ENCODE measurements at regions not wholly inside any gene's neighbourhood (a gene's known extent, or its start where the extent isn't known, plus 50 kb on each side); places are given as distances from the start of the nearest gene placed in this dataset.

- Mint-ChIP-seq H3K4me3 (no peak overlapping the region), H3K36me3 (ENCODE audit: low read depth) (no peaks in the 10 kb centered on the region), H3K27me3 (ENCODE audit: insufficient read depth, low read depth, poor library complexity) (peaks cover 7% of the 10 kb centered on the region), H3K4me1 (peaks cover 7% of the 10 kb centered on the region; the same call in 2 of the 3 replicates), H3K9me3 (no peaks in the 10 kb centered on the region; the same call in 1 of the 3 replicates), H3K27ac (no peak overlapping the region)
- H3K4me1 ChIP-seq (ENCODE audit: insufficient read depth), result no peaks in the 10 kb centered on the region
- TF ChIP-seq EZH2 (IDR thresholded peaks at IDR 0.05; ENCODE audit: low read depth, unreplicated experiment) (no peak), POLR2AphosphoS5 (IDR thresholded peaks at IDR 0.05; ENCODE audit: low read depth) (no peak), ZNF114 (CRISPR knock-in tag; IDR thresholded peaks at IDR 0.05) (no peak), EZH2phosphoT487 (IDR thresholded peaks at IDR 0.05; ENCODE audit: unreplicated experiment) (no peak), STAT1 (IDR thresholded peaks at IDR 0.05; ENCODE audit: unreplicated experiment) (no peak)
- TF ChIP-seq, protein P1, sequence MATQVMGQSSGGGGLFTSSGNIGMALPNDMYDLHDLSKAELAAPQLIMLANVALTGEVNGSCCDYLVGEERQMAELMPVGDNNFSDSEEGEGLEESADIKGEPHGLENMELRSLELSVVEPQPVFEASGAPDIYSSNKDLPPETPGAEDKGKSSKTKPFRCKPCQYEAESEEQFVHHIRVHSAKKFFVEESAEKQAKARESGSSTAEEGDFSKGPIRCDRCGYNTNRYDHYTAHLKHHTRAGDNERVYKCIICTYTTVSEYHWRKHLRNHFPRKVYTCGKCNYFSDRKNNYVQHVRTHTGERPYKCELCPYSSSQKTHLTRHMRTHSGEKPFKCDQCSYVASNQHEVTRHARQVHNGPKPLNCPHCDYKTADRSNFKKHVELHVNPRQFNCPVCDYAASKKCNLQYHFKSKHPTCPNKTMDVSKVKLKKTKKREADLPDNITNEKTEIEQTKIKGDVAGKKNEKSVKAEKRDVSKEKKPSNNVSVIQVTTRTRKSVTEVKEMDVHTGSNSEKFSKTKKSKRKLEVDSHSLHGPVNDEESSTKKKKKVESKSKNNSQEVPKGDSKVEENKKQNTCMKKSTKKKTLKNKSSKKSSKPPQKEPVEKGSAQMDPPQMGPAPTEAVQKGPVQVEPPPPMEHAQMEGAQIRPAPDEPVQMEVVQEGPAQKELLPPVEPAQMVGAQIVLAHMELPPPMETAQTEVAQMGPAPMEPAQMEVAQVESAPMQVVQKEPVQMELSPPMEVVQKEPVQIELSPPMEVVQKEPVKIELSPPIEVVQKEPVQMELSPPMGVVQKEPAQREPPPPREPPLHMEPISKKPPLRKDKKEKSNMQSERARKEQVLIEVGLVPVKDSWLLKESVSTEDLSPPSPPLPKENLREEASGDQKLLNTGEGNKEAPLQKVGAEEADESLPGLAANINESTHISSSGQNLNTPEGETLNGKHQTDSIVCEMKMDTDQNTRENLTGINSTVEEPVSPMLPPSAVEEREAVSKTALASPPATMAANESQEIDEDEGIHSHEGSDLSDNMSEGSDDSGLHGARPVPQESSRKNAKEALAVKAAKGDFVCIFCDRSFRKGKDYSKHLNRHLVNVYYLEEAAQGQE (IDR thresholded peaks at IDR 0.05; ENCODE audit: unreplicated experiment), result no peak
- TF ChIP-seq, protein P2, sequence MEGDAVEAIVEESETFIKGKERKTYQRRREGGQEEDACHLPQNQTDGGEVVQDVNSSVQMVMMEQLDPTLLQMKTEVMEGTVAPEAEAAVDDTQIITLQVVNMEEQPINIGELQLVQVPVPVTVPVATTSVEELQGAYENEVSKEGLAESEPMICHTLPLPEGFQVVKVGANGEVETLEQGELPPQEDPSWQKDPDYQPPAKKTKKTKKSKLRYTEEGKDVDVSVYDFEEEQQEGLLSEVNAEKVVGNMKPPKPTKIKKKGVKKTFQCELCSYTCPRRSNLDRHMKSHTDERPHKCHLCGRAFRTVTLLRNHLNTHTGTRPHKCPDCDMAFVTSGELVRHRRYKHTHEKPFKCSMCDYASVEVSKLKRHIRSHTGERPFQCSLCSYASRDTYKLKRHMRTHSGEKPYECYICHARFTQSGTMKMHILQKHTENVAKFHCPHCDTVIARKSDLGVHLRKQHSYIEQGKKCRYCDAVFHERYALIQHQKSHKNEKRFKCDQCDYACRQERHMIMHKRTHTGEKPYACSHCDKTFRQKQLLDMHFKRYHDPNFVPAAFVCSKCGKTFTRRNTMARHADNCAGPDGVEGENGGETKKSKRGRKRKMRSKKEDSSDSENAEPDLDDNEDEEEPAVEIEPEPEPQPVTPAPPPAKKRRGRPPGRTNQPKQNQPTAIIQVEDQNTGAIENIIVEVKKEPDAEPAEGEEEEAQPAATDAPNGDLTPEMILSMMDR (conservative IDR thresholded peaks at IDR 0.05; ENCODE audit: low read depth in 2 of 2), result no peak
- no peak for DNase-seq (ENCODE audit: low spot score)
- H3K9me2 ChIP-seq (ENCODE audit: insufficient read depth), result no peaks in the 10 kb centered on the region; the same call in 1 of the 2 replicates
- no peak overlapping the region for H3K27ac ChIP-seq (ENCODE audit: low read depth)
- H3K4me3 ChIP-seq, result no peak overlapping the region
- H3K79me2 ChIP-seq (replicated peaks; ENCODE audit: insufficient read depth), result no peaks in the 10 kb centered on the region
- H4K20me1 ChIP-seq (replicated peaks; ENCODE audit: insufficient read depth), result no peaks in the 10 kb centered on the region
- no peak for ATAC-seq
- H3F3A ChIP-seq (replicated peaks; ENCODE audit: low read depth), result no peaks in the 10 kb centered on the region
- H3K4me2 ChIP-seq, result no peak overlapping the region
- H3K27me3 ChIP-seq (ENCODE audit: insufficient read depth), result no peaks in the 10 kb centered on the region
- H2AFZ ChIP-seq, result no peak overlapping the region
- H3K36me3 ChIP-seq (ENCODE audit: insufficient read depth), result no peaks in the 10 kb centered on the region
These were observed 166.5 kb upstream of the MYCN start for GRCh38 chr2:15773846-15774245.

DNA sequence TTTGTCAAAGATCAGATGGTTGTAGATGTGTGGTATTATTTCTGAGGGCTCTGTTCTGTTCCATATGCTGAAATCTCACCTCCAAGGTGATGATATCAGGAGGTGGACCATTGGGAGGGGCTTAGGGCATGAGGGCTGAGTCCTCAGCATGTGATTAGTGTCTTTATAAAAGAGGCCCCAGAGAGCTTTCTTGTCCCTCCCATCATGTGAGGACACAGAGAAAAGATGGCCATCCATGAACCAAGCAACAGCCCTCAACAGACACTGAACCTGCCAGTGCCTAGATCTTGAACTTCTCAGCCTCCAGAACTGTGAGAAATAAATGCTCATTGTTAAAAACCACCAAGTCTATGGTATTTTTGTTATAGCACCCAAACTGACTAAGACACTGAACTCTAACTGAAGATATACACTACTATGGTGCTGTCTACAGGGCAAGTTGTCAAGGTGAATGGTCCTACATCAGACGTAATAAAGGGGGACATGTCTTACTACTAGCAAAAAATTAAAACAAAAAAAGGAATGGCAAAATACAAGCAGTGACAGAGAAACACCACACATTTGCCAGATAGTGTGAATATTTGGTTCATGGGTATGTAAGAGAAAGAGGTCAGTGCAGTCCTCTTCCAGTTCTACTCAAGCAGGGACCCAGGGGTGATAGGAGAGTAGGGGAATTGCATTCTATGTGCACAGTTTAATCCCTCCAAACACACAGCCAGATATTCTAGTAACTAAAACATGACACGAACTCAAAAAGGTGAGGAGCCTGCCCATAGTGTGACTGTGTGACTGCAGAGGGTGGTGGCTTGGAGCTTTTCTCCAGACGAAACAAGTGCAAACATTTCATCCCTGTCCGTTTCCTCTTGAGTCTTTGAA is 164.4 kb upstream of the MYCN start:
- Histone ChIP-seq H3K4me2 (no peak overlapping the region), H3K79me2 (replicated peaks; ENCODE audit: insufficient read depth) (no peaks in the 10 kb centered on the region), H3F3A (replicated peaks; ENCODE audit: low read depth) (no peaks in the 10 kb centered on the region), H3K4me3 (no peak overlapping the region), H3K36me3 (ENCODE audit: insufficient read depth) (no peaks in the 10 kb centered on the region), H2AFZ (no peak overlapping the region), H3K27me3 (ENCODE audit: insufficient read depth) (no peaks in the 10 kb centered on the region), H4K20me1 (replicated peaks; ENCODE audit: insufficient read depth) (no peaks in the 10 kb centered on the region), H3K27ac (ENCODE audit: low read depth) (no peak overlapping the region), H3K4me1 (ENCODE audit: insufficient read depth) (no peaks in the 10 kb centered on the region), H3K9me2 (ENCODE audit: insufficient read depth) (no peaks in the 10 kb centered on the region; the same call in 1 of the 2 replicates)
- TF ChIP-seq CREB1 (CRISPR knock-in tag; IDR thresholded peaks at IDR 0.05; ENCODE audit: low read depth) (no peak), POLR2AphosphoS5 (IDR thresholded peaks at IDR 0.05; ENCODE audit: low read depth) (no peak), ZNF331 (CRISPR knock-in tag; IDR thresholded peaks at IDR 0.05; ENCODE audit: low read depth) (no peak), JUNB (IDR thresholded peaks at IDR 0.05; ENCODE audit: unreplicated experiment) (no peak)
- peaks cover 7% of the 10 kb centered on the region for H3K27me3 Mint-ChIP-seq (ENCODE audit: insufficient read depth, low read depth, poor library complexity)
- H3K4me1 Mint-ChIP-seq, result no peaks in the 10 kb centered on the region
- ATAC-seq (no peak), DNase-seq (ENCODE audit: low spot score) (no peak)
- H3K9me3 Mint-ChIP-seq, result no peaks in the 10 kb centered on the region; the same call in 2 of the 3 replicates
- no peak overlapping the region for H3K27ac Mint-ChIP-seq
- H3K4me3 Mint-ChIP-seq, result no peak overlapping the region
- H3K36me3 Mint-ChIP-seq (ENCODE audit: low read depth), result no peaks in the 10 kb centered on the region

Measured in GM23338 (cell line).